ENCODE measurements at regions not wholly inside any gene's neighbourhood (a gene's known extent, or its start where the extent isn't known, plus 50 kb on each side); places are given as distances from the start of the nearest gene placed in this dataset.

DNA sequence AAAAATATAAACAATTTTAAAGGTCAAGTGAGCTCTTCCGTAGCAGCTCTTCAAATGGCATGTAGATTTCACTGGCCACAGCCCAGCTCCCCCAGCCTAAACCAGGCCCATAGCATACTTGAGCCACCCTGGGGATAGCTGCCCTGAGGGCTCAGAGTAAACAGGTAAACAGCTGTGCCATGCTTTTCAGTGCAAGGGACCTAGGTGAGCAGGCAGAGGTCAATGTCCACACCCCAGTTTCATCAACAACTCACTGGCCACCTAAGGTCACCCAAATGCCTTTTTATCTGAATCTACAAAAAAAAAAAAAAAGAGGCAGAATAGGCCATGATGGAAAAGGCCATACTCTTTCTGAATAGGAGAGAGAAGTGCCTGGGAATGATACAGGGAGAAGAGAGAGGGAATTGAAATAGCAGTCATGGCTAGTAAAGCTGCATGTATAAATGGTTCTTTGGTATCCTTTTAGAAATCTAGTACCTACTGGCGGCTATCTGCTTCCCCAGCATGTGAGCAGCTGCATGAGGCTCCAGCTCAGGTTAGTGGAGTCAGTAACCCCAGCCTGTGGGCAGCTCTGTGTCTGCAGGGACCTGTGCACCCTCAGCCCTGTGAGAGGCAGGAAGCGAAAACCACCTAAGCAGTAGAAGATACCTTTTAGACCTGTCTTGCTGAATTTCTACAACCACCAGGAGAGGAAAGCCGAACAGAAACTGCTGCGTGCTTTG, 77.0 kb downstream of the FOXA2 start:
- TF ChIP-seq, protein P1, sequence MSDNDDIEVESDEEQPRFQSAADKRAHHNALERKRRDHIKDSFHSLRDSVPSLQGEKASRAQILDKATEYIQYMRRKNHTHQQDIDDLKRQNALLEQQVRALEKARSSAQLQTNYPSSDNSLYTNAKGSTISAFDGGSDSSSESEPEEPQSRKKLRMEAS (IDR thresholded peaks at IDR 0.05; ENCODE audit: low read depth, low read length), result no peak
- TF ChIP-seq, protein P2, sequence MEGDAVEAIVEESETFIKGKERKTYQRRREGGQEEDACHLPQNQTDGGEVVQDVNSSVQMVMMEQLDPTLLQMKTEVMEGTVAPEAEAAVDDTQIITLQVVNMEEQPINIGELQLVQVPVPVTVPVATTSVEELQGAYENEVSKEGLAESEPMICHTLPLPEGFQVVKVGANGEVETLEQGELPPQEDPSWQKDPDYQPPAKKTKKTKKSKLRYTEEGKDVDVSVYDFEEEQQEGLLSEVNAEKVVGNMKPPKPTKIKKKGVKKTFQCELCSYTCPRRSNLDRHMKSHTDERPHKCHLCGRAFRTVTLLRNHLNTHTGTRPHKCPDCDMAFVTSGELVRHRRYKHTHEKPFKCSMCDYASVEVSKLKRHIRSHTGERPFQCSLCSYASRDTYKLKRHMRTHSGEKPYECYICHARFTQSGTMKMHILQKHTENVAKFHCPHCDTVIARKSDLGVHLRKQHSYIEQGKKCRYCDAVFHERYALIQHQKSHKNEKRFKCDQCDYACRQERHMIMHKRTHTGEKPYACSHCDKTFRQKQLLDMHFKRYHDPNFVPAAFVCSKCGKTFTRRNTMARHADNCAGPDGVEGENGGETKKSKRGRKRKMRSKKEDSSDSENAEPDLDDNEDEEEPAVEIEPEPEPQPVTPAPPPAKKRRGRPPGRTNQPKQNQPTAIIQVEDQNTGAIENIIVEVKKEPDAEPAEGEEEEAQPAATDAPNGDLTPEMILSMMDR (IDR thresholded peaks at IDR 0.05; ENCODE audit: low read depth, low read length), result no peak

Data from NB4 (cell line).